ENCODE measurements at regions not wholly inside any gene's neighbourhood (a gene's known extent, or its start where the extent isn't known, plus 50 kb on each side); places are given as distances from the start of the nearest gene placed in this dataset.
A peak's percentile ranks its signal among the peaks of the same experiment; 100 is the strongest.

DNA sequence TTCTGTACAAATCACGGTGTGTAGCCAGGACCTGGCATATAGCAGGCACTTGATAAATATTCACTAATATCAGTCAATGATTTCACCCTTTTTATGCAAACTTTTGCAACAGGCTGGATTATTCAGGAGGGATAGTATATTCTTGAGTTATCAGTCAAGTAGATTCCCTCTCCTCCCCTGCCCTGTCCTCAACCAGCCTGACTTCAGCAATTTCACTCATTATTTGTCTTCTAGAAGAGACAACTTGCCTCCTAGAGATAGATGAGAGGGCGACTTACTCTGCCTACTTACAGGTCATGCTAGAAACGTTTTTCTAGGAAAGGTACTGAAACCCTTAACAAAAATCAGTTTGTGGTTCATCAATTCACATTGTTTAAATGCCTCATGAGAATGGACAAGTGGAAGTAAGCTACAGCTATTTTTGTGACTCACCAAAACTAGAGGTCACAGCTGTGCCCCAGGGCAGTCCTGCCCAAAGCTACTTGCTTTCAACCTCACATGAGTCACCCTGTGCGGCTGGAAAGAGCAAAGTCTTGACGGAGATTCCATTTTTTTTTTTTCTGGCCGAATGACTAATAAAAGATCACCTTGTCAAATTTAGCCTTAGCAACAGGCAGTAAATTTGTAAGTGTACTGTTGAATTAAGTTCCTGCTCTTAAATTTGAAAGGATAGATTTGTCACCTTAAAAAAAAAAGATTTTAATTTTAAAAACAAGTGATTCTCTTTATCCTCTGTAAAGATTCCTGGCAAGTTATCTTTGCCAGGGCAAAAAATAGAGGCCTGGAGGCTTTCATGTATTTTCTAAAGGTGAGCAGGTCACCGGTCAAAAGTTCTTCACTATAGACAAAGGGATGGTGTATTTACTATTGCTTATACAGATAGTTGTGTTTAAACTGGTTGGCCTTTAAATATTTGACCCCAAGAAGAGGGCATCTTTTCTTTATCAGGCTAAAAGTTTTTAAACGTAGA lies 109.0 kb upstream of the SLC35G4 start (continued):
- no peak for TF ChIP-seq ELF1 (IDR thresholded peaks at IDR 0.05)
- TF ChIP-seq GATA2 (CRISPR knock-in tag; IDR thresholded peaks at IDR 0.05), result no peak
- TF ChIP-seq, protein P1, sequence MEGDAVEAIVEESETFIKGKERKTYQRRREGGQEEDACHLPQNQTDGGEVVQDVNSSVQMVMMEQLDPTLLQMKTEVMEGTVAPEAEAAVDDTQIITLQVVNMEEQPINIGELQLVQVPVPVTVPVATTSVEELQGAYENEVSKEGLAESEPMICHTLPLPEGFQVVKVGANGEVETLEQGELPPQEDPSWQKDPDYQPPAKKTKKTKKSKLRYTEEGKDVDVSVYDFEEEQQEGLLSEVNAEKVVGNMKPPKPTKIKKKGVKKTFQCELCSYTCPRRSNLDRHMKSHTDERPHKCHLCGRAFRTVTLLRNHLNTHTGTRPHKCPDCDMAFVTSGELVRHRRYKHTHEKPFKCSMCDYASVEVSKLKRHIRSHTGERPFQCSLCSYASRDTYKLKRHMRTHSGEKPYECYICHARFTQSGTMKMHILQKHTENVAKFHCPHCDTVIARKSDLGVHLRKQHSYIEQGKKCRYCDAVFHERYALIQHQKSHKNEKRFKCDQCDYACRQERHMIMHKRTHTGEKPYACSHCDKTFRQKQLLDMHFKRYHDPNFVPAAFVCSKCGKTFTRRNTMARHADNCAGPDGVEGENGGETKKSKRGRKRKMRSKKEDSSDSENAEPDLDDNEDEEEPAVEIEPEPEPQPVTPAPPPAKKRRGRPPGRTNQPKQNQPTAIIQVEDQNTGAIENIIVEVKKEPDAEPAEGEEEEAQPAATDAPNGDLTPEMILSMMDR (IDR thresholded peaks at IDR 0.05), result no peak
- TF ChIP-seq GABPA (IDR thresholded peaks at IDR 0.05; ENCODE audit: low read depth), result no peak
- peak; percentile 93 for TF ChIP-seq FOSL2 (IDR thresholded peaks at IDR 0.05; ENCODE audit: borderline replicate concordance, low read depth)
- peak; percentile 70 for TF ChIP-seq TEAD4 (IDR thresholded peaks at IDR 0.05; ENCODE audit: borderline replicate concordance, insufficient read depth)
- peak in 1 of 2 experiments; percentile 76; a peak in 2 of 4 replicates for TF ChIP-seq EP300 (IDR thresholded peaks at IDR 0.05; ENCODE audit: borderline replicate concordance in 1 of 2, low read depth in 1 of 2, low read length in 1 of 2)
- peak; percentile 85 for TF ChIP-seq JUND (IDR thresholded peaks at IDR 0.05)
- no peak for TF ChIP-seq SMC3 (IDR thresholded peaks at IDR 0.05; ENCODE audit: low read depth, low read length)
- TF ChIP-seq, protein P2, sequence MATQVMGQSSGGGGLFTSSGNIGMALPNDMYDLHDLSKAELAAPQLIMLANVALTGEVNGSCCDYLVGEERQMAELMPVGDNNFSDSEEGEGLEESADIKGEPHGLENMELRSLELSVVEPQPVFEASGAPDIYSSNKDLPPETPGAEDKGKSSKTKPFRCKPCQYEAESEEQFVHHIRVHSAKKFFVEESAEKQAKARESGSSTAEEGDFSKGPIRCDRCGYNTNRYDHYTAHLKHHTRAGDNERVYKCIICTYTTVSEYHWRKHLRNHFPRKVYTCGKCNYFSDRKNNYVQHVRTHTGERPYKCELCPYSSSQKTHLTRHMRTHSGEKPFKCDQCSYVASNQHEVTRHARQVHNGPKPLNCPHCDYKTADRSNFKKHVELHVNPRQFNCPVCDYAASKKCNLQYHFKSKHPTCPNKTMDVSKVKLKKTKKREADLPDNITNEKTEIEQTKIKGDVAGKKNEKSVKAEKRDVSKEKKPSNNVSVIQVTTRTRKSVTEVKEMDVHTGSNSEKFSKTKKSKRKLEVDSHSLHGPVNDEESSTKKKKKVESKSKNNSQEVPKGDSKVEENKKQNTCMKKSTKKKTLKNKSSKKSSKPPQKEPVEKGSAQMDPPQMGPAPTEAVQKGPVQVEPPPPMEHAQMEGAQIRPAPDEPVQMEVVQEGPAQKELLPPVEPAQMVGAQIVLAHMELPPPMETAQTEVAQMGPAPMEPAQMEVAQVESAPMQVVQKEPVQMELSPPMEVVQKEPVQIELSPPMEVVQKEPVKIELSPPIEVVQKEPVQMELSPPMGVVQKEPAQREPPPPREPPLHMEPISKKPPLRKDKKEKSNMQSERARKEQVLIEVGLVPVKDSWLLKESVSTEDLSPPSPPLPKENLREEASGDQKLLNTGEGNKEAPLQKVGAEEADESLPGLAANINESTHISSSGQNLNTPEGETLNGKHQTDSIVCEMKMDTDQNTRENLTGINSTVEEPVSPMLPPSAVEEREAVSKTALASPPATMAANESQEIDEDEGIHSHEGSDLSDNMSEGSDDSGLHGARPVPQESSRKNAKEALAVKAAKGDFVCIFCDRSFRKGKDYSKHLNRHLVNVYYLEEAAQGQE (IDR thresholded peaks at IDR 0.05; ENCODE audit: low read depth, low read length), result no peak

DNA sequence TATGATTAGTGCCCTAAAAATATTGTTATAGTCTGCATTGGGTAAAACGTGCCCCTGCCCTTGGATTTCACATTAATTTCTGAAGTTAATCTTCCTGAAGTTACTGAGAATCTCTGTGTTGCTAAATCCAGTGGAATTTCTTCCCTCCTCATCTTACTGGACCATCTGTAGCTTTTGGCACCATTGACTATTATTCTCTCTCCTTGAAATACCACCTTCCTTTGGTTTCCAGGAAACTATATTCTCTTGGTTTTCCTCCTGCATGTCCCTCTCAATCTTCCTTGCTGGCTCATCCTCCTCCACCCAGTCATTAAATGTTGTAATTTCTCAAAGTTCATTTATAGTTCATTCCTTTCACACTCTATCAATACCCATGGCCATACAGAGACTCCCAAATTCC lies 110.6 kb upstream of the SLC35G4 start:
- H3K27ac ChIP-seq (ENCODE audit: low read depth in 2 of 2, low read length in 1 of 2), result no peak overlapping the region
- no peak overlapping the region for H3K4me2 ChIP-seq
- peaks cover 5% of the 10 kb centered on the region for H3F3A ChIP-seq (replicated peaks; ENCODE audit: insufficient read depth)
- H3K27me3 ChIP-seq (ENCODE audit: insufficient read depth), result no peaks in the 10 kb centered on the region; the same call in 1 of the 2 replicates
- H3K9me3 ChIP-seq, result no peaks in the 10 kb centered on the region
- CTCF ChIA-PET, result interaction anchor here (1.0 to 1.2 kb wide), 2 partner anchors 18 to 19 kb away, joined by 3 read pairs; no protein-coding TSS in a partner anchor
- no peaks in the 10 kb centered on the region for H3K9me2 ChIP-seq
- peaks cover 0 to 7% of the 10 kb centered on the region in 2 experiments; a peak in 1 of 4 replicates for H3K4me1 ChIP-seq (ENCODE audit: control insufficient read depth in 1 of 2, insufficient read depth in 2 of 2, low read depth in 1 of 2, low read length in 1 of 2)
- no peaks in the 10 kb centered on the region for H3K79me2 ChIP-seq (ENCODE audit: insufficient read depth)
- no peak overlapping the region for H2AFZ ChIP-seq (ENCODE audit: low read depth)
- no peak for DNase-seq
- POLR2A ChIA-PET, result no interaction called here
- H3K4me3 ChIP-seq (ENCODE audit: low read depth in 2 of 2, low read length in 1 of 2), result no peak overlapping the region
- 6% methylated on average over 1 of the region's 1 CpG for WGBS (ENCODE audit: low lambda C conversion rate)
- H3K36me3 ChIP-seq (replicated peaks in 1 of 2; ENCODE audit: control insufficient read depth in 1 of 2, insufficient read depth in 2 of 2, low read length in 1 of 2), result no peaks in the 10 kb centered on the region
- H3K9ac ChIP-seq, result no peak overlapping the region
- no peaks in the 10 kb centered on the region for H4K20me1 ChIP-seq (ENCODE audit: insufficient read depth)
- TF ChIP-seq GABPA (IDR thresholded peaks at IDR 0.05; ENCODE audit: low read depth) (no peak), RFX5 (IDR thresholded peaks at IDR 0.05; ENCODE audit: low read length) (no peak), YY1 (IDR thresholded peaks at IDR 0.05; ENCODE audit: low read depth) (no peak), NRF1 (IDR thresholded peaks at IDR 0.05; ENCODE audit: low read depth, low read length) (no peak), MXI1 (IDR thresholded peaks at IDR 0.05; ENCODE audit: low read depth, low read length) (no peak), EP300 (IDR thresholded peaks at IDR 0.05; ENCODE audit: borderline replicate concordance in 1 of 2, low read depth in 1 of 2, low read length in 1 of 2) (no peak), NFIC (IDR thresholded peaks at IDR 0.05; ENCODE audit: borderline replicate concordance) (no peak), GATA2 (CRISPR knock-in tag; IDR thresholded peaks at IDR 0.05) (no peak), CHD2 (IDR thresholded peaks at IDR 0.05; ENCODE audit: low read length, partially characterized antibody) (no peak), TCF12 (IDR thresholded peaks at IDR 0.05) (no peak), JUND (IDR thresholded peaks at IDR 0.05) (no peak), FOSL2 (IDR thresholded peaks at IDR 0.05; ENCODE audit: borderline replicate concordance, low read depth) (no peak)
- TF ChIP-seq, protein P3, sequence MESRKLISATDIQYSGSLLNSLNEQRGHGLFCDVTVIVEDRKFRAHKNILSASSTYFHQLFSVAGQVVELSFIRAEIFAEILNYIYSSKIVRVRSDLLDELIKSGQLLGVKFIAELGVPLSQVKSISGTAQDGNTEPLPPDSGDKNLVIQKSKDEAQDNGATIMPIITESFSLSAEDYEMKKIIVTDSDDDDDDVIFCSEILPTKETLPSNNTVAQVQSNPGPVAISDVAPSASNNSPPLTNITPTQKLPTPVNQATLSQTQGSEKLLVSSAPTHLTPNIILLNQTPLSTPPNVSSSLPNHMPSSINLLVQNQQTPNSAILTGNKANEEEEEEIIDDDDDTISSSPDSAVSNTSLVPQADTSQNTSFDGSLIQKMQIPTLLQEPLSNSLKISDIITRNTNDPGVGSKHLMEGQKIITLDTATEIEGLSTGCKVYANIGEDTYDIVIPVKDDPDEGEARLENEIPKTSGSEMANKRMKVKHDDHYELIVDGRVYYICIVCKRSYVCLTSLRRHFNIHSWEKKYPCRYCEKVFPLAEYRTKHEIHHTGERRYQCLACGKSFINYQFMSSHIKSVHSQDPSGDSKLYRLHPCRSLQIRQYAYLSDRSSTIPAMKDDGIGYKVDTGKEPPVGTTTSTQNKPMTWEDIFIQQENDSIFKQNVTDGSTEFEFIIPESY (IDR thresholded peaks at IDR 0.05; ENCODE audit: borderline replicate concordance, low read depth), result no peak
- TF ChIP-seq, protein P4, sequence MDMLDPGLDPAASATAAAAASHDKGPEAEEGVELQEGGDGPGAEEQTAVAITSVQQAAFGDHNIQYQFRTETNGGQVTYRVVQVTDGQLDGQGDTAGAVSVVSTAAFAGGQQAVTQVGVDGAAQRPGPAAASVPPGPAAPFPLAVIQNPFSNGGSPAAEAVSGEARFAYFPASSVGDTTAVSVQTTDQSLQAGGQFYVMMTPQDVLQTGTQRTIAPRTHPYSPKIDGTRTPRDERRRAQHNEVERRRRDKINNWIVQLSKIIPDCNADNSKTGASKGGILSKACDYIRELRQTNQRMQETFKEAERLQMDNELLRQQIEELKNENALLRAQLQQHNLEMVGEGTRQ (IDR thresholded peaks at IDR 0.05; ENCODE audit: borderline replicate concordance, low read depth, low read length), result no peak
- TF ChIP-seq, protein P5, sequence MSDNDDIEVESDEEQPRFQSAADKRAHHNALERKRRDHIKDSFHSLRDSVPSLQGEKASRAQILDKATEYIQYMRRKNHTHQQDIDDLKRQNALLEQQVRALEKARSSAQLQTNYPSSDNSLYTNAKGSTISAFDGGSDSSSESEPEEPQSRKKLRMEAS (IDR thresholded peaks at IDR 0.05; ENCODE audit: low read depth), result no peak
